HG02588 (cell line): ENCODE measurements at regions not wholly inside any gene's neighbourhood (a gene's known extent, or its start where the extent isn't known, plus 50 kb on each side); places are given as distances from the start of the nearest gene placed in this dataset.

Source experiments
- ATAC-seq: cut with Tn5 transposase; IDR thresholded peaks from one replicate; pipeline ENCODE4 v1.9.1; 2021; ENCODE audit warnings: mild to moderate bottlenecking, moderate library complexity; ENCODE audit not compliant: unreplicated experiment

GRCh38 chr7:116083796-116084195, 53.2 kb upstream of the TFEC start:
- no peak for ATAC-seq

GRCh38 chr7:116086547-116087045, 56.0 kb upstream of the TFEC start:
- no peak for ATAC-seq

DNA sequence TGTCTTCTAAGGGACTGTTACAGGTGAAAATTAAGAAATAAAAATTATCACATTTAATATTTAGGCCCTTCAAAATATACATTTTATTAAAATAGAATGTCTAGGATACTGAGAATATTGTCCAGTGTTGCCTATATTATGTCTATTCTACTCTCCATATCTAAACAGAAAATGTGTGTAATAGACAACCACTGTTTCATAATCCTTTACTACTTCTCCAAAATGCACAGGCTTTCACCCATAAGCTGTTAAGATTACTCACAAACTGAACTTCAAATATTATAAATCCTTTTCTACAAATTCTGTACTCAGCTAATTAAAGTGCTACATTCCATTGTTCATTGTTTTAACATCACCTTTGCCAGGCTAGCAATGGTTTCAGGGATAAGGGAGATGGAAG, 56.7 kb upstream of the TFEC start:
- no peak for ATAC-seq

GRCh38 chr7:116087984-116088383, 57.4 kb upstream of the TFEC start:
- no peak for ATAC-seq

DNA sequence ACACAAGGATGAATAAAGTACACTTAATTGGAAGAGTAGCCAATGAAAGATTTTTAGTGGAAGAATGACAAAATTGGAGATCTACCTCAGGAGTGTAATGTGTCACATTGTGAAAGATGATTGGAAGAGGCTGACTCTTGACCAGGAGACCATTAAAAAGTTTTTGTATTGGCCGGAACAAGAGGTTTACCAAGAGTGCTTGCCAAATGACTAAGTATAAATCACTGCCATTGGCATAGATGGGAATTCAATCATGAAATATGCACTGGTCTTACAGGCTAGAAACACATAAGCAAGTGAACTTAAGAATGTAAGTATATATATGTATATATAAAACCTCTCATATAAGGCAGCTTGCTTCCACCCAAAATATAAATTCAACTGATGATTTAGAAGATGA, 58.7 kb upstream of the TFEC start:
- ATAC-seq, result no peak

DNA sequence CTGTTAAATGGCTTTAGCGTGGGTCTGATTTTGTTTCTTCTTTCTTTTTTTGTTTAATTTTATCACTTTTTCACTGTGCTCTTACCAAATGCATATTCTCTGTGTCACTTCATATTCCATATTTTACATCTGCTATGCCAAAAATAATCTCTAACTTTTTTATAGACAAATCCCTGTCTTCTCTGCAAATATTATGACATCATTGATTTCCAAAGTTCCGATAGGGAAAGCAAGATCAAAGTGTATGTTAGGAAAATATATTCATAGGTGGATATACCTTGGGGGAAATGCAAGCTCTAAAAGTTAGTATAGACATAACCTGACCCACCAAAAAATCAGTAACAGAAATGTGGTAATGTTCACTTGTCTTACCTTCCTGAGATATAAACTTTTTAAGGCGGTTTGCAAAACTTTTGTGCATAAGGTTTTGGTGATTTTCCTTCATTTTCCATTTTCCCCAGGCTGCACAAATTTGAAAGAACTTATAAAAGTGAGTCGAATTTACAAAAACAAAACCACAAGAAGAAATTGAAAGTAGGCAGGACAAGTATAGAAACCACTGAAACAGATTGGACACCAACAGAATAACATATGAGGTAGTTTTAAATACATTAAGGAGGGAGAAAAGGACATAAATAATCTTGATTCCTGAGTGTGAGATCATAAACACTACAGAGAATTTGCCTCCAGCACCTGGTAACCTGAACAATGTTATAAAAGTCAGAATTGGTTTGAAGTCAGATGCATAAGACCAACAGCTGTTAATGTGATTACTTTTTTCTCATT, 63.1 kb upstream of the TFEC start:
- ATAC-seq, result no peak

DNA sequence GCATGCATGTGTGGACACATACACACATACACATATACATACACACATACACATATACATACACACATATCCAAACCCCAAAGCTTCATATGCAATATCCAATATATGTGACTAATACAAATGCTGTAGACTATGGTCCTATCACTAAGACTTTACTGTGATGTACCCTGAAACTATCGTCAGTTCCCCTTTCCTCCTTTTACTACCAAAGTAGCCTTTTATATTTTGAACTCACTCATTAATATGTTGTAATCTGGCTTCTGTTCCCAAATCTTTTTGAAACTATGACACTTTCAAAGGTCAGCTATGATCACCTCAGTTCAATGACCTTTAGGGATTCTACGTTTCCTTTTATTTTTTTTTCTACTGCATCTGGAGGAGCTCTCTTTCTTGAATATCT, 64.8 kb upstream of the TFEC start:
- no peak for ATAC-seq

DNA sequence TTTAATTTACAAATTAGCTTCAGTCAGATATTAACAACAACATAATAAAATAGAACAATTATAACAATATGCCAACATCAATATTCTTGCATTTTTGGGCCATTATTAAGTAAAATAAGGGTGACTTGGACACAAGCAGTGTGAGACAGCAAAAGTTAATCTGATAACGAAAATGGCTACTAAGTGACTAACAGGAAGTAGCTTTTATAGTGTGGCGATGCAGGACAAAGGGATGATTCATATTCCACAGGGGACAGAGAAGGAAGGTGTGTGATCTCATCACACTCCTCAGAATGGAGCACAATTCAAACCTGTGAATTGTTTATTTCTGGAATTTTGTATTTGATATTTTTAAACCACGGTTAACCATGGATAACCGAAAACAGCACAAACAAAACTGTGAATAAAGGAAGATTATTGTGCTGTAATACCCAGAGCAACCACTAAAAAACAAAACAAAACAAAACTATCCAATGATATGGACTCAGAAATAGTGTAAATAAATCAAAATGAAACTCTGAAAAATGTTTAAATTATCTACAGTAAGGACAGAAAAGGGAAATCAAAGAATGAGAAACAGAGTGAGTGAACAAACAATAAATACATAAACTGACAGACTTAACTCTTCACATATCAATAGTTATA, 66.9 kb upstream of the TFEC start:
- ATAC-seq, result no peak

- ATAC-seq, result no peak
Measured at GRCh38 chr7:116098175-116098574, 67.6 kb upstream of the TFEC start.

- no peak for ATAC-seq
Measured at GRCh38 chr7:116100626-116101025, 70.1 kb upstream of the TFEC start.

DNA sequence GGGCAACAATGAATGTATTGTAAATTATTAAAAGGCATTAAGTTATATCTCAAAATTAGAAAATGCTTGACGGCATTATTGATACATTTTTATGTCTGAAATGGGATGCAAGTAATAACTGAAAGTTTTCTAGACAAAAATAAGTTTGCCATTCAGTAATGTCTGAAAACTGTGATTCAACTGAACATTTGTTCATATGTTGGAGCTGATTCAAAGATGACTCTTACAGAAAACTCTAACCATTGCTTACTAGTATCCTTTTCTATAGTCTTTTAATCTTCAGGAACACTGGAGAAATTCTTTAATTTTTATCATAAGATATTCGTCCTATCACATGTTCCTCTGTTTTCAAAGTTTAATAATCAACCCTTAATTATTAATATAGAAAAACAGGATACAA, 71.1 kb upstream of the TFEC start:
- ATAC-seq, result no peak

DNA sequence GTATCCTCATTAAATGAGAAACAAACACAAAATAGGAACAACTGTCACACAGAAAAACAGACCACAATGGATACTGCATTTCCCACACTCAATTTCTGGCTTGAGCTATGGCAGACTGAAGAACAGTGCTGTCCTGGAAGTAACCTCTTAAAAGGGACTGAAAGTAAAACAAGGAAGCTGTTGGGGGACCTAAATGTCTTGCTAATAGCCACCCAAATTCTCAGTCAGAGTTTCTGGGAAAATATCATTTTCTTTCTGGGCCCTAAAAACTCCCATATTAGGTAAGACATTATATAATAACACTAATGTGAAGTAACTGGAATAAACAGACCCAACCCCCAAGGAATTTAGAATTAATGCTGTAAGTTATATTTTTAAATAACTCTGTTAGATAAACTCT, 80.9 kb upstream of the TFEC start:
- no peak for ATAC-seq

- ATAC-seq, result no peak
Measured at GRCh38 chr7:116113310-116113709, 82.7 kb upstream of the TFEC start.

GRCh38 chr7:116120839-116121238, 89.5 kb upstream of the TES start:
- no peak for ATAC-seq

GRCh38 chr7:116122972-116123595, 87.3 kb upstream of the TES start:
- ATAC-seq, result no peak

GRCh38 chr7:116128139-116128538, 82.2 kb upstream of the TES start:
- ATAC-seq, result no peak

DNA sequence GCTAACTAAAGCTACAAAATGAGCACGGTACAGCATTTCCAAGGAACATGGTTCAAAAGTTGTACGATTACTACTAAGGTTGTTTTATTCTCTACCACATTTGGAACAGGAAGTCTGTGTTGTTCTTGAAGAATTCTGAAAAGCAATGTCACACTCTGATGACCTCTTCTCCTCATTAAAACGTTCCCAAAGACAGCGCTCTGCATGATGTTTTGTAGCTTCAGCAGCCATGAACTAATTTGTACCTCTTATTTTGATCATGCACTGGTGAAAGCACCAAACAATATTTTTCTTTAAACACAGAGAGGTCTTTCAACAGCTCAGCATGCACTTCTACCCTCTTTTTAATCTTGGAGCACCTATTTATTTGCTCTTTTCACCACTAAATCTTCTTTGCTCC, 75.0 kb upstream of the TES start:
- ATAC-seq, result no peak

DNA sequence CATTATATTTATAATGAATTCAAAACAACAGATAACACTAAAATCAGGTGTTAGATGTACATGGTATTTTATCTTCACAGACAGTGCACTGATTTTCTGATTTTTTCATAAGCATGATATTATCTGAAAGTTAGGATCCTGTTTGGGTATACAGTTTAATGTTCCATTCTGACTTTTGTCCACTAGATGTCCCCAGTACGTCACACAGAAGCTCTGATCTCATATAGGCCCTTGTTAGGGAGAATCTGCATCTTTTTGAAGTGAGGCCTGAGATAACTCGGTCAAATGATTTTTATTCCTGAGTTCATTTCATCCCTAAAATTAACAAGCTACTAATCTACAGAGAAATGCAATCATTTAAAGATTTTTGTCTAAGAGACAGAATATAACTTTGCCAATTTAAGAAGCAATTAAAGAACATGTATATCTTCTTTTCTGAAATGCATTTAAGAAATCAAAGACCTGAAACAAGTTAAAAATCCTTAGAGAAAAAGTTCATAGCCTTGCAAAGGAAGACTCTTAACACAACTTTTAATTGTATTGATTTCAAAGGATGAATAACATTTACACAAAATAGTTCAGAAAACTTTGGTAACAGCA, 72.0 kb upstream of the TES start:
- ATAC-seq, result peak; percentile 97

- ATAC-seq, result no peak
Measured at GRCh38 chr7:116139007-116139406, 71.3 kb upstream of the TES start.

GRCh38 chr7:116139807-116140206, 70.5 kb upstream of the TES start:
- no peak for ATAC-seq

DNA sequence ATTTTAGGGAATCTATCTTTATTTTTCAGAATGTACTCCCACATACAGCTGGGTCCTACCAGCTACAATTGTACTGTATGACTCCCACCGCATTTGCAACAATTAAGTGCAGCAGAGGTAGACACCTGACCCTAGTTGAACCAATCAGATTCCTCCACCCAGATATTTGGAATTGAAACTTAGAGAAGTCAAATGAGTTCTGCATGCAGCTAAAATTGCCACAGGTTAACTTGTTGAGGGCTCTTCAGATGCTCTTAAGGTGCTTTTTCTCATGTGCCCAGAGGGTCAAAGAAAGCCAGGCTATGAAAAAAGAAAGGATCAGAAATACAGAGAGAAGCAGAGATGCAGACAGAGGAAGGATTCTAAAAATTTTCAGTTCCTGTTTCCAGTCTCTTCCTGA, 68.0 kb upstream of the TES start:
- no peak for ATAC-seq

DNA sequence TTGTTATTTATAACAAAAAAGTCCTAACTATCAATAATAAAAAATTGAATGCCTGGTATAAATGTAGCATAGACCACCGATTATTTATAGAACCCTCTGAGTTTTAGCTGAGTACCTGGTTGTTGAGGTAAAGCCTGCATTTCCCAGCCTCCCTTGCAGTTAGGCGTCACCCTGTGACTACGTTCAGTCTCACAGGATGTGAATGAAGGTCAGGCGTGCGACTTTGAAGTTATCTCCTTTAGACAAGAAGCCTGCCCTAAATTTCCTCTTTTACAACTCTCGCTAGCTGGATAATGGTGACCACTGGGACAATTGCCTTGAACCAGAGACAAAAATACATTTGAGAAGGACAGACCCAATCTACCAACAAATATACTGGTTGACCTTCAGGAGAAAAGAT, 67.5 kb upstream of the TES start:
- ATAC-seq, result no peak
